HG02642 (cell line): ENCODE measurements at regions not wholly inside any gene's neighbourhood (a gene's known extent, or its start where the extent isn't known, plus 50 kb on each side); places are given as distances from the start of the nearest gene placed in this dataset.

Experiments used
- ATAC-seq: cut with Tn5 transposase; IDR thresholded peaks from one replicate; pipeline ENCODE4 v1.9.1; 2021; ENCODE audit warnings: mild to moderate bottlenecking; ENCODE audit not compliant: unreplicated experiment, poor library complexity

- ATAC-seq = no peak
These were observed 271.4 kb downstream of the ZEB2 start for GRCh38 chr2:144248350-144249034.

- ATAC-seq = no peak
These were observed 275.0 kb downstream of the ZEB2 start for GRCh38 chr2:144244938-144245337.

- ATAC-seq = no peak
These were observed 277.6 kb downstream of the ZEB2 start for GRCh38 chr2:144242311-144242710.

- no peak for ATAC-seq
These were observed 278.1 kb downstream of the ZEB2 start for GRCh38 chr2:144241801-144242200.

- peak; percentile 89 for ATAC-seq
These were observed 279.1 kb downstream of the ZEB2 start for GRCh38 chr2:144240656-144241339.

GRCh38 chr2:144239726-144240125, 280.2 kb downstream of the ZEB2 start:
- ATAC-seq = no peak

GRCh38 chr2:144239306-144239705, 280.6 kb downstream of the ZEB2 start:
- no peak for ATAC-seq

GRCh38 chr2:144237830-144238627, 281.9 kb downstream of the ZEB2 start:
- no peak for ATAC-seq

GRCh38 chr2:144237108-144237507, 282.8 kb downstream of the ZEB2 start:
- no peak for ATAC-seq

GRCh38 chr2:144235050-144235449, 284.9 kb downstream of the ZEB2 start:
- ATAC-seq = no peak

- no peak for ATAC-seq
These were observed 285.4 kb downstream of the ZEB2 start for GRCh38 chr2:144234542-144234871.

GRCh38 chr2:144233733-144234541, 286.0 kb downstream of the ZEB2 start:
- no peak for ATAC-seq

- no peak for ATAC-seq
These were observed 286.6 kb downstream of the ZEB2 start for GRCh38 chr2:144233317-144233716.

- ATAC-seq = no peak
These were observed 289.4 kb downstream of the ZEB2 start for GRCh38 chr2:144230448-144231085.

- no peak for ATAC-seq
These were observed 289.9 kb downstream of the ZEB2 start for GRCh38 chr2:144230033-144230432.

- ATAC-seq = no peak
These were observed 290.6 kb downstream of the ZEB2 start for GRCh38 chr2:144229296-144229695.

- ATAC-seq = no peak
These were observed 292.4 kb downstream of the ZEB2 start for GRCh38 chr2:144227427-144228105.

GRCh38 chr2:144225076-144225475, 294.8 kb downstream of the ZEB2 start:
- ATAC-seq = no peak

GRCh38 chr2:144224472-144224871, 295.4 kb downstream of the ZEB2 start:
- no peak for ATAC-seq

- no peak for ATAC-seq
These were observed 299.9 kb downstream of the ZEB2 start for GRCh38 chr2:144219979-144220378.
